ENCODE measurements at regions not wholly inside any gene's neighbourhood (a gene's known extent, or its start where the extent isn't known, plus 50 kb on each side); places are given as distances from the start of the nearest gene placed in this dataset.
A peak's percentile ranks its signal among the peaks of the same experiment; 100 is the strongest.

GRCh38 chr4:98748609-98749008 lies 90.2 kb upstream of the TSPAN5 start:
- Mint-ChIP-seq H3K27me3 (no peaks in the 10 kb centered on the region), H3K9me3 (no peaks in the 10 kb centered on the region), H3K4me3 (no peak overlapping the region), H3K36me3 (ENCODE audit: low read depth) (no peaks in the 10 kb centered on the region), H3K4me1 (ENCODE audit: low read depth) (no peaks in the 10 kb centered on the region), H3K27ac (no peak overlapping the region)
- CTCF ChIA-PET: interaction anchor here (0.9 kb wide), 1 partner anchor 281 kb away, joined by 3 read pairs; no protein-coding TSS in a partner anchor
- ATAC-seq: no peak
- intact Hi-C loops (cut with micrococcal nuclease): no loop called here
- no peak for TF ChIP-seq CTCF (IDR thresholded peaks at IDR 0.05)
- no peak for DNase-seq
- POLR2A ChIA-PET: no interaction called here

- intact Hi-C loops (cut with micrococcal nuclease): no loop called here
- POLR2A ChIA-PET: no interaction called here
- no peak for DNase-seq
- ATAC-seq: no peak
- TF ChIP-seq CTCF (IDR thresholded peaks at IDR 0.05): no peak
- Mint-ChIP-seq H3K4me1 (ENCODE audit: low read depth) (no peaks in the 10 kb centered on the region), H3K36me3 (ENCODE audit: low read depth) (no peaks in the 10 kb centered on the region), H3K4me3 (no peak overlapping the region), H3K9me3 (no peaks in the 10 kb centered on the region), H3K27me3 (no peaks in the 10 kb centered on the region), H3K27ac (no peak overlapping the region)
- CTCF ChIA-PET: no interaction called here
Observed at GRCh38 chr4:98747393-98748091, 89.1 kb upstream of the TSPAN5 start.

- Mint-ChIP-seq H3K4me3 (no peak overlapping the region), H3K4me1 (ENCODE audit: low read depth) (no peaks in the 10 kb centered on the region)
Observed at GRCh38 chr4:98746936-98747335, 88.5 kb upstream of the TSPAN5 start.

GRCh38 chr4:98746530-98746929 lies 88.1 kb upstream of the TSPAN5 start:
- no peak for DNase-seq
- no peak for TF ChIP-seq CTCF (IDR thresholded peaks at IDR 0.05)
- H3K27ac Mint-ChIP-seq: no peak overlapping the region
- H3K9me3 Mint-ChIP-seq: no peaks in the 10 kb centered on the region
- POLR2A ChIA-PET: no interaction called here
- no peaks in the 10 kb centered on the region for H3K27me3 Mint-ChIP-seq
- CTCF ChIA-PET: no interaction called here
- no peak for ATAC-seq
- no peak overlapping the region for H3K4me3 Mint-ChIP-seq
- intact Hi-C loops (cut with micrococcal nuclease): no loop called here
- H3K4me1 Mint-ChIP-seq (ENCODE audit: low read depth): no peaks in the 10 kb centered on the region
- H3K36me3 Mint-ChIP-seq (ENCODE audit: low read depth): no peaks in the 10 kb centered on the region

More at GRCh38 chr4:98746936-98747335, 88.5 kb upstream of the TSPAN5 start:
- DNase-seq (no peak), ATAC-seq (no peak)
- ChIA-PET CTCF (no interaction called here), POLR2A (no interaction called here)
- Mint-ChIP-seq H3K36me3 (ENCODE audit: low read depth) (no peaks in the 10 kb centered on the region), H3K27ac (no peak overlapping the region), H3K9me3 (no peaks in the 10 kb centered on the region), H3K27me3 (no peaks in the 10 kb centered on the region)
- intact Hi-C loops (cut with micrococcal nuclease): no loop called here
- TF ChIP-seq CTCF (IDR thresholded peaks at IDR 0.05): no peak

GRCh38 chr4:98745366-98745765 lies 87.0 kb upstream of the TSPAN5 start:
- Mint-ChIP-seq H3K9me3 (no peaks in the 10 kb centered on the region), H3K27ac (no peak overlapping the region), H3K4me1 (ENCODE audit: low read depth) (no peaks in the 10 kb centered on the region), H3K36me3 (ENCODE audit: low read depth) (no peaks in the 10 kb centered on the region), H3K4me3 (no peak overlapping the region), H3K27me3 (no peaks in the 10 kb centered on the region)
- TF ChIP-seq CTCF (IDR thresholded peaks at IDR 0.05): peak; percentile 15
- intact Hi-C loops (cut with micrococcal nuclease): no loop called here
- ATAC-seq (no peak), DNase-seq (peak; percentile 8)
- ChIA-PET CTCF (interaction anchor here (1.2 kb wide), 1 partner anchor 16 kb away, joined by 3 read pairs; no protein-coding TSS in a partner anchor), POLR2A (no interaction called here)
